Hippocampal formation (tissue), 2 donors: ENCODE measurements at regions not wholly inside any gene's neighbourhood (a gene's known extent, or its start where the extent isn't known, plus 50 kb on each side); places are given as distances from the start of the nearest gene placed in this dataset.
"Not testable (repeated sequence)": the region's sequence is repeated elsewhere in the genome, so short reads cannot be mapped to it uniquely, and the experiment has no call there.

Source experiments
- DNase-seq, 2 donors: peaks; one replicate each; lab custom pipeline; 2025; lab: John Stamatoyannopoulos, UW

- not testable (repeated sequence) for DNase-seq
Observed at GRCh38 chr21:13812191-13812590, 202.6 kb downstream of the POTED start.

- DNase-seq, result not testable (repeated sequence)
Observed at GRCh38 chr21:13810559-13810958, 201.0 kb downstream of the POTED start.

DNA sequence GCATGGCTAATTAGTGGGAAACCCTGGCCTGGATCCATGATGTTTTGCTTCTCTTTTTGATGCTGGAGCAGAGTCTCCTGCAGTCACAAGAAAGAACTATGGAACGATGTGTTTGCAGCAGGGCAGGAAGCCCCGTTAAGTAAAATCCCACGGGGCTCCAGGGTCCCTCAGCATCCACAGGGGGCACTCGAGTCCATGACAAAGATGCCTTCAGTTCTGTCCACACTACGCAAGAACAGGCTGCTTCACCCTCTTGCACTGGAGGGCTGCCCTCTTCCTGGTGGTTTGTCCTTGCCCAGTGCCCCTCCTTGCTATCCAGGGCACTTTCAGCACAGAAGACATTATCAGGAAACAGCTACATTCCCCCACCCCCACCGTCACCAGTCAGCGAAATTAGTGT, 196.9 kb downstream of the POTED start:
- not testable (repeated sequence) for DNase-seq

DNA sequence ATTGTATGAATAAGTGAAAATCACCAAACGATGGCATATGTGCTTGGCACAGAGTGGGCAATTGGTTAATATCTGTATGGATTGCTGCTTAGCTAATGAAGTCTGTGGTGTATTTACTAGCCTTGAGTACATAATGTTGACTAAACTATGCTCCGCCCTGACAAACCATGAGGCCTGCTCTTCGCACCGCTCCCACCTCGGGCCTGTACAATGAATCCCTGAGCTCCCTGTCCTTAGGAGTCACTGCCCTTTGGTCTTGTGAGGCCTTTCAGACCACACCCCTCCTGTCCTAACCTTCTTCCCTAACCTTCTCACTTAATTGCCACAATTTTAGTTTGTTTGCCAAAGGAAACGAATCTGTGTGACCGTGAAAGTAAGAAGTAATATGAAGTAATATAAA, 193.2 kb downstream of the POTED start:
- not testable (repeated sequence) for DNase-seq
